Fibroblast of skin of back (primary cell): ENCODE measurements at regions not wholly inside any gene's neighbourhood (a gene's known extent, or its start where the extent isn't known, plus 50 kb on each side); places are given as distances from the start of the nearest gene placed in this dataset.

ENCODE experiments used
- DNase-seq: peaks from one replicate; pipeline ENCODE4 v3.0.0-alpha.2; 2013

GRCh38 chr4:141783770-141784169 lies 147.4 kb downstream of the IL15 start:
- no peak for DNase-seq

- peak; percentile 50 for DNase-seq
Observed at GRCh38 chr4:141786946-141787345, 150.6 kb downstream of the IL15 start.

- DNase-seq, result peak; percentile 67
Observed at GRCh38 chr4:141788169-141788915, 152.0 kb downstream of the IL15 start.

- DNase-seq, result no peak
Observed at GRCh38 chr4:141789716-141790115, 153.3 kb downstream of the IL15 start.

GRCh38 chr4:141792164-141792563 lies 155.8 kb downstream of the IL15 start:
- no peak for DNase-seq

GRCh38 chr4:141797966-141798365 lies 161.6 kb downstream of the IL15 start:
- DNase-seq, result peak; percentile 65

GRCh38 chr4:141801558-141801957 lies 165.2 kb downstream of the IL15 start:
- DNase-seq, result no peak

- DNase-seq, result peak; percentile 93
Observed at GRCh38 chr4:141802333-141802732, 165.9 kb downstream of the IL15 start.

- DNase-seq, result peak; percentile 62
Observed at GRCh38 chr4:141804836-141805235, 168.5 kb downstream of the IL15 start.

GRCh38 chr4:141807103-141807891 lies 170.9 kb downstream of the IL15 start:
- peak; percentile 72 for DNase-seq

- DNase-seq, result peak; percentile 69
Observed at GRCh38 chr4:141810038-141810711, 173.8 kb downstream of the IL15 start.

GRCh38 chr4:141810712-141811375 lies 174.5 kb downstream of the IL15 start:
- DNase-seq, result peak; percentile 85

- DNase-seq, result no peak
Observed at GRCh38 chr4:141812158-141812557, 175.8 kb downstream of the IL15 start.

GRCh38 chr4:141814499-141814898 lies 178.1 kb downstream of the IL15 start:
- DNase-seq, result no peak

GRCh38 chr4:141815646-141816045 lies 179.3 kb downstream of the IL15 start:
- no peak for DNase-seq

GRCh38 chr4:141826260-141826659 lies 189.9 kb downstream of the IL15 start:
- no peak for DNase-seq

GRCh38 chr4:141833209-141833608 lies 196.8 kb downstream of the IL15 start:
- no peak for DNase-seq

- DNase-seq, result no peak
Observed at GRCh38 chr4:141840299-141840986, 204.1 kb downstream of the IL15 start.

GRCh38 chr4:141843136-141843535 lies 206.8 kb downstream of the IL15 start:
- no peak for DNase-seq

- no peak for DNase-seq
Observed at GRCh38 chr4:141845901-141846300, 209.5 kb downstream of the IL15 start.

GRCh38 chr4:141849367-141849766 lies 213.0 kb downstream of the IL15 start:
- no peak for DNase-seq

GRCh38 chr4:141849778-141850177 lies 213.4 kb downstream of the IL15 start:
- DNase-seq, result no peak
